Effector memory CD4-positive, alpha-beta T cell (primary cell): ENCODE measurements at regions not wholly inside any gene's neighbourhood (a gene's known extent, or its start where the extent isn't known, plus 50 kb on each side); places are given as distances from the start of the nearest gene placed in this dataset.
"Not testable (repeated sequence)": the region's sequence is repeated elsewhere in the genome, so short reads cannot be mapped to it uniquely, and the experiment has no call there.

Source experiments
- DNase-seq, 3 donors: peaks; one replicate each; pipeline ENCODE4 v3.0.0-alpha.2; 2020
- H3K27ac ChIP-seq: 2 replicates; pipeline ENCODE4 v1.7.0; 2013; ENCODE audit warnings: mild to moderate bottlenecking, low read length, moderate library complexity; ENCODE audit not compliant: insufficient read depth, poor library complexity, severe bottlenecking
- H3K27me3 ChIP-seq: replicated peaks from 2 replicates; pipeline ENCODE4 v1.7.0; 2013; ENCODE audit warnings: mild to moderate bottlenecking, low read length; ENCODE audit not compliant: insufficient read depth, control insufficient read depth, poor library complexity, severe bottlenecking
- H3K36me3 ChIP-seq: 2 replicates; pipeline ENCODE4 v1.7.0; 2013; ENCODE audit warnings: mild to moderate bottlenecking, low read length, moderate library complexity; ENCODE audit not compliant: control insufficient read depth, insufficient read depth
- H3K4me1 ChIP-seq: 2 replicates; pipeline ENCODE4 v1.7.0; 2013; ENCODE audit warnings: low read length, mild to moderate bottlenecking; ENCODE audit not compliant: control insufficient read depth, insufficient read depth, poor library complexity, severe bottlenecking
- H3K4me3 ChIP-seq: 2 replicates; pipeline ENCODE4 v1.7.0; 2013; ENCODE audit warnings: low read length, low read depth, mild to moderate bottlenecking; ENCODE audit not compliant: insufficient read depth, poor library complexity, severe bottlenecking
- H3K9me3 ChIP-seq: 2 replicates; pipeline ENCODE4 v1.7.0; 2013; ENCODE audit warnings: mild to moderate bottlenecking, low read length, moderate library complexity; ENCODE audit not compliant: control insufficient read depth

DNA sequence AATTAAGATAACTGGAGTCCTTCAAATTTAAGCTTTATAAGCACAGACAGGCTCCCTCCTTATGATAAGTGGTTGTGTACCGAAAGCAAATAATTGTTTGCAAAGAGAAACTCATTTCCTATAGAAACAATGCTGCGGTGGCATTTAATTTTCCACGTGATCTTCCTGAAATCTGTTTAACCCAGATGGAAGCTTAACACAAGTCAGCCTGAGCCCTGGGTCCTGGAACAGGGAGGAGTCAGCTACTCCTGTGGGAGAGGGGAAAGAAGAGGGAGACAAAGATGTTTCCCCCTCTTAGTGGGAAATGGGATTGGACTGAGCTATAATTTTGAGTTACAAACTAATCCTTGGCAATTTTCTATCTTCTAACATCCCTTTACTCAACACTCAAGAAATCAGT lies 136.5 kb downstream of the ELOVL4 start:
- H3K27me3 ChIP-seq, result no peaks in the 10 kb centered on the region
- H3K4me1 ChIP-seq, result no peaks in the 10 kb centered on the region
- DNase-seq, result no peak
- H3K4me3 ChIP-seq, result no peak overlapping the region
- no peaks in the 10 kb centered on the region for H3K36me3 ChIP-seq
- no peaks in the 10 kb centered on the region for H3K9me3 ChIP-seq
- no peak overlapping the region for H3K27ac ChIP-seq

GRCh38 chr6:79810185-79810705 lies 137.1 kb downstream of the ELOVL4 start:
- DNase-seq, result no peak

DNA sequence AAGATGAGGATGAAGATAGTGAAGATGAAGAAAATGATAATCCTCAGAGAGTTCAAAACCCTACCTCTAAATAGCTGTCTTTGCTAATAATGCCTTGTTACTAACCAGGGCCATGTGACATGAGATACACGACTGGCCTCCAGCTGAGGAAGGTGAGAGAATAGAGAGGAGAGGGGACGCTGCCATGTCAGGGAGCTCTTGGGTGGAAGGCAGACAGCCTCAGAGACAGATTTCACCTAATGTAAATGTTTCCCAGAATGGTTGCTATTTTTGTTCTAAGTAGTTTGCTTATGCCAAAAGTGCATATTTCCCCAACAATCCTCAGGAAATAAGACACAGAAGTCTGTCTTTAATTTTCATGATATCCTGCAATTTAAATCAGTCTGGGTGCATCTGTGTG lies 138.4 kb downstream of the ELOVL4 start:
- Histone ChIP-seq H3K27ac (no peak overlapping the region), H3K4me3 (no peak overlapping the region), H3K27me3 (no peaks in the 10 kb centered on the region), H3K4me1 (no peaks in the 10 kb centered on the region), H3K9me3 (no peaks in the 10 kb centered on the region), H3K36me3 (no peaks in the 10 kb centered on the region)
- DNase-seq, result no peak

More at GRCh38 chr6:79810185-79810705, 137.1 kb downstream of the ELOVL4 start:
- Histone ChIP-seq H3K27ac (no peak overlapping the region), H3K4me3 (no peak overlapping the region), H3K36me3 (no peaks in the 10 kb centered on the region), H3K4me1 (no peaks in the 10 kb centered on the region), H3K27me3 (no peaks in the 10 kb centered on the region), H3K9me3 (no peaks in the 10 kb centered on the region)

- not testable (repeated sequence) for H3K36me3 ChIP-seq, H3K27me3 ChIP-seq, H3K4me3 ChIP-seq, H3K4me1 ChIP-seq, H3K27ac ChIP-seq, H3K9me3 ChIP-seq, DNase-seq
Observed at GRCh38 chr6:79806661-79807060, 140.7 kb downstream of the ELOVL4 start.

GRCh38 chr6:79804732-79805131 lies 142.6 kb downstream of the ELOVL4 start:
- Histone ChIP-seq H3K4me1 (no peaks in the 10 kb centered on the region), H3K27ac (no peak overlapping the region), H3K27me3 (no peaks in the 10 kb centered on the region), H3K36me3 (no peaks in the 10 kb centered on the region), H3K9me3 (no peaks in the 10 kb centered on the region), H3K4me3 (no peak overlapping the region)
- DNase-seq, result no peak

- H3K4me3 ChIP-seq, result no peak overlapping the region
- H3K9me3 ChIP-seq, result no peaks in the 10 kb centered on the region
- H3K4me1 ChIP-seq, result no peaks in the 10 kb centered on the region
- no peaks in the 10 kb centered on the region for H3K36me3 ChIP-seq
- no peak overlapping the region for H3K27ac ChIP-seq
- no peaks in the 10 kb centered on the region for H3K27me3 ChIP-seq
- no peak for DNase-seq
Observed at GRCh38 chr6:79803917-79804316, 143.4 kb downstream of the ELOVL4 start.

DNA sequence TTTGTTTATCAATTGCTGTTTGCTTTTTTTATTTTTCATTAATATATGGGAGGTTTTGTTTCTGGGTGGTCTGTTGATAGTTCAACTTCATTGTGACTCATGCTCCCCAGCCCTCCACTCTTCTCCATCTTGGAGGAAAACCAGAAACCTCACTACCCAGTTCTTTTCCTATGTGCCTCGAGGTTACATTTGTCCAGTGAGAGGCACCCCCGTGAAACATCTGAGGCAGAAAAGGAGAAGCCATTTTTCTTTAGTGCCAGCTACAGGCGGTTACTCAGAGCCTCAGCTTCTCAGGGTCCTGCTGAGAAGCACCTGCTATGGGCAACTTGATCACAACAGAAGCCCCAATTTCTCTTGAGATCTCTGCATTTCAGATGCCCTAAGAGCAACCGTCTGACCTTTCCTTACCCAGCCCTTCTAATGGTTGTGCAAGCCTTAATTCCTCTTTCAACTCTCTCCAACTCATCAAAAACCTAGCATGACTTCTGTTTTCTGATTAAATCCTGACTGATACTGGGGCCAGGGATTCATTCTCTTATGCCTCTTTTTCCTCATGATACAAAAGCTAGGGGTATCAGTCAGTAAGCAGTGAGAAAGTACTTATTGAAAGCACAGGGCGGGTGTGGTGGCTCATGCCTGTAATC lies 144.6 kb downstream of the ELOVL4 start:
- Histone ChIP-seq H3K27me3 (no peaks in the 10 kb centered on the region), H3K27ac (no peak overlapping the region), H3K9me3 (no peaks in the 10 kb centered on the region), H3K4me1 (no peaks in the 10 kb centered on the region), H3K36me3 (no peaks in the 10 kb centered on the region), H3K4me3 (no peak overlapping the region)
- no peak for DNase-seq

- Histone ChIP-seq H3K36me3 (no peaks in the 10 kb centered on the region), H3K4me1 (no peaks in the 10 kb centered on the region), H3K27me3 (no peaks in the 10 kb centered on the region), H3K9me3 (no peaks in the 10 kb centered on the region), H3K4me3 (no peak overlapping the region), H3K27ac (no peak overlapping the region)
- DNase-seq, result no peak
Observed at GRCh38 chr6:79801362-79801761, 146.0 kb downstream of the ELOVL4 start.

DNA sequence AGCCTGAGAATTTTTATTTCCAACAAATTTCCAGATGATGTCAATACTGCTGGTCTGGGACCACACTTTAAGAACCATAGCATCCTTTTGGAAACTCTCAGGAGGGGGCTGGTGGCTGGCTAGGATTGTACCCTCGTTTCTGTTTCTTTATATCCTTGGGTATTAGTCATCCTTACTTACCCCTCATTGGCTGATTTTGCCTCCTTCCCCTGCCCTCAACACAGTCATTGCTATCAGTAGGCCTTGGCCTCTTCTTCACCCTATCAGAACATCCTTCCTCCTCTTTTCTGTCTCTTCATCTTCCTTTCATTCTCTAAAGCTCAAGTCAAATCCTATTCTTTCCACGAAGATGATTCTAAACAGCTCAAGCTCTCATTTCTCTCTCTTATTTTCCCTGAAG lies 148.5 kb downstream of the ELOVL4 start:
- H3K4me1 ChIP-seq, result no peaks in the 10 kb centered on the region
- no peak overlapping the region for H3K27ac ChIP-seq
- no peaks in the 10 kb centered on the region for H3K27me3 ChIP-seq
- no peaks in the 10 kb centered on the region for H3K36me3 ChIP-seq
- H3K9me3 ChIP-seq, result no peaks in the 10 kb centered on the region
- no peak for DNase-seq
- no peak overlapping the region for H3K4me3 ChIP-seq

DNA sequence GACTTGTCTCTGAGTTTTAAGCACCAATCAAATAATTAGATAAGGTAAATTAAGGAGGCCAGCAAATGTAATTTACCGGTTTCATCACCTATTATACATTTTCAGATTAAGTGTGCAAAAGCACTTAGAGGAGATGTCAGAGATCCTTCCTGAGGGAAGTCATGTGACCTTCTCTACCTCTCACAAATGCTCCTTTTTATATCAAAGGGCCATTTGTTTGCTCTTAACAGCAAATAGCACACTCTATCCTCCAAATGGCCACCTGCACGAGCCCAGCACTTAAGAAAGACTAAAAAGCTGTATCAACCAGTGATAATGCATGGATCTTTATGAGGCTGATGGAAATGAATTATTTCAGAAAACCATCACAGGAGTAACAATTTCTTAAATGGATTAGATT lies 149.4 kb downstream of the ELOVL4 start:
- H3K4me3 ChIP-seq, result no peak overlapping the region
- DNase-seq, result no peak
- H3K27ac ChIP-seq, result no peak overlapping the region
- H3K36me3 ChIP-seq, result no peaks in the 10 kb centered on the region
- no peaks in the 10 kb centered on the region for H3K4me1 ChIP-seq
- no peaks in the 10 kb centered on the region for H3K27me3 ChIP-seq
- H3K9me3 ChIP-seq, result no peaks in the 10 kb centered on the region
